Osteoblast (primary cell): ENCODE measurements at regions not wholly inside any gene's neighbourhood (a gene's known extent, or its start where the extent isn't known, plus 50 kb on each side); places are given as distances from the start of the nearest gene placed in this dataset.

Experiments
- DNase-seq: peaks from one replicate; pipeline ENCODE4 v3.0.0; 2011; ENCODE audit warnings: low spot score, mixed read lengths; ENCODE audit not compliant: insufficient read length; ENCODE audit errors: missing footprints
- H2AFZ ChIP-seq: 2 replicates; pipeline ENCODE4 v1.6.0; 2011; ENCODE audit warnings: mild to moderate bottlenecking, low read length
- H3K27ac ChIP-seq: 2 replicates; pipeline ENCODE4 v1.5.1; 2011; ENCODE audit warnings: mild to moderate bottlenecking, low read depth, low read length, moderate library complexity
- H3K27me3 ChIP-seq: 2 replicates; pipeline ENCODE4 v1.6.0; 2012; ENCODE audit warnings: mild to moderate bottlenecking, control low read depth, inconsistent platforms, low read length, moderate library complexity; ENCODE audit not compliant: insufficient read depth
- H3K36me3 ChIP-seq: 2 replicates; pipeline ENCODE4 v1.5.1; 2011; ENCODE audit warnings: mild to moderate bottlenecking, low read length, control low read depth, moderate library complexity; ENCODE audit not compliant: insufficient read depth
- H3K4me1 ChIP-seq: 2 replicates; pipeline ENCODE4 v1.5.1; 2011; ENCODE audit warnings: mild to moderate bottlenecking, low read length, control low read depth, moderate library complexity; ENCODE audit not compliant: insufficient read depth
- H3K4me2 ChIP-seq: 2 replicates; pipeline ENCODE4 v1.6.0; 2011; ENCODE audit warnings: mild to moderate bottlenecking, low read length; ENCODE audit not compliant: insufficient read depth
- H3K4me3 ChIP-seq: fragments of 200-600 bp; sonication (generic); 3 replicates; pipeline ENCODE4 v1.5.1; 2012; ENCODE audit warnings: mild to moderate bottlenecking, low read length, inconsistent platforms; ENCODE audit not compliant: insufficient read depth
- H3K79me2 ChIP-seq: 2 replicates; pipeline ENCODE4 v1.6.0; 2012; ENCODE audit warnings: mild to moderate bottlenecking, low read length, control low read depth, inconsistent platforms; ENCODE audit not compliant: insufficient read depth
- H3K9me3 ChIP-seq: 2 replicates; pipeline ENCODE4 v1.5.1; 2011; ENCODE audit warnings: low read depth, low read length, control low read depth
- H4K20me1 ChIP-seq: 2 replicates; pipeline ENCODE4 v1.6.0; 2012; ENCODE audit warnings: mild to moderate bottlenecking, low read length, control low read depth; ENCODE audit not compliant: insufficient read depth
- CTCF ChIP-seq: IDR thresholded peaks from 2 replicates; pipeline ENCODE4 v1.5.1; 2011; ENCODE audit warnings: mild to moderate bottlenecking, low read depth, low read length, moderate library complexity; ENCODE audit errors: extremely low read depth

- Histone ChIP-seq H3K79me2 (no peaks in the 10 kb centered on the region), H3K4me1 (peaks cover 25% of the 10 kb centered on the region), H3K36me3 (no peaks in the 10 kb centered on the region), H4K20me1 (no peaks in the 10 kb centered on the region), H3K27ac (no peak overlapping the region), H3K4me3 (no peak overlapping the region), H2AFZ (peak overlapping the region; percentile 47), H3K4me2 (peak overlapping the region; percentile 48), H3K27me3 (peaks cover 22% of the 10 kb centered on the region), H3K9me3 (no peaks in the 10 kb centered on the region)
- DNase-seq = no peak
- TF ChIP-seq CTCF = no peak
Measured at GRCh38 chr6:134686071-134686470, 263.8 kb downstream of the ALDH8A1 start.

- Histone ChIP-seq H3K9me3 (no peaks in the 10 kb centered on the region), H2AFZ (no peak overlapping the region), H3K4me2 (no peak overlapping the region), H3K27me3 (peaks cover 12% of the 10 kb centered on the region), H3K4me1 (peaks cover 25% of the 10 kb centered on the region), H3K36me3 (no peaks in the 10 kb centered on the region), H3K79me2 (no peaks in the 10 kb centered on the region), H4K20me1 (no peaks in the 10 kb centered on the region), H3K27ac (no peak overlapping the region), H3K4me3 (no peak overlapping the region)
- DNase-seq = no peak
- TF ChIP-seq CTCF = no peak
Measured at GRCh38 chr6:134684423-134684795, 265.5 kb downstream of the ALDH8A1 start.

GRCh38 chr6:134683783-134684422 lies 266.0 kb downstream of the ALDH8A1 start:
- TF ChIP-seq CTCF = no peak
- Histone ChIP-seq H3K4me1 (peaks cover 24% of the 10 kb centered on the region), H2AFZ (no peak overlapping the region), H3K4me2 (peak overlapping the region; percentile 18), H3K9me3 (no peaks in the 10 kb centered on the region), H3K36me3 (no peaks in the 10 kb centered on the region), H4K20me1 (no peaks in the 10 kb centered on the region), H3K27me3 (peaks cover 7% of the 10 kb centered on the region), H3K79me2 (no peaks in the 10 kb centered on the region), H3K4me3 (no peak overlapping the region), H3K27ac (no peak overlapping the region)
- peak; percentile 39 for DNase-seq

- H4K20me1 ChIP-seq = no peaks in the 10 kb centered on the region
- H3K27ac ChIP-seq = no peak overlapping the region
Measured at GRCh38 chr6:134680433-134680832, 269.5 kb downstream of the ALDH8A1 start.

More at GRCh38 chr6:134680433-134680832, 269.5 kb downstream of the ALDH8A1 start:
- DNase-seq = no peak
- no peak overlapping the region for H2AFZ ChIP-seq
- no peaks in the 10 kb centered on the region for H3K79me2 ChIP-seq
- TF ChIP-seq CTCF = no peak
- peaks cover 17% of the 10 kb centered on the region for H3K4me1 ChIP-seq
- H3K4me2 ChIP-seq = no peak overlapping the region
- no peaks in the 10 kb centered on the region for H3K27me3 ChIP-seq
- no peaks in the 10 kb centered on the region for H3K36me3 ChIP-seq
- H3K4me3 ChIP-seq = no peak overlapping the region
- no peaks in the 10 kb centered on the region for H3K9me3 ChIP-seq
